Loucy (cell line): ENCODE measurements at regions not wholly inside any gene's neighbourhood (a gene's known extent, or its start where the extent isn't known, plus 50 kb on each side); places are given as distances from the start of the nearest gene placed in this dataset.

ENCODE experiments used
- H2AFZ ChIP-seq: fragments of 200-600 bp; sonication (generic); 2 replicates; pipeline ENCODE4 v1.6.0; 2016; ENCODE audit warnings: antibody characterized with exemption, mild to moderate bottlenecking, low read length, moderate library complexity
- H3F3A ChIP-seq: fragments of 200-600 bp; 2 replicates; pipeline ENCODE4 v1.6.0; 2016; ENCODE audit warnings: antibody characterized with exemption, low read depth, mild to moderate bottlenecking
- H3K27me3 ChIP-seq: fragments of 200-600 bp; sonication (generic); 2 replicates; pipeline ENCODE4 v1.6.1; 2014; ENCODE audit warnings: low read length, mild to moderate bottlenecking; ENCODE audit not compliant: insufficient read depth, poor library complexity, severe bottlenecking
- H3K36me3 ChIP-seq: fragments of 200-600 bp; sonication (generic); 2 replicates; pipeline ENCODE4 v1.6.1; 2016; ENCODE audit warnings: low read length; ENCODE audit not compliant: insufficient read depth
- H3K4me1 ChIP-seq: fragments of 200-600 bp; sonication (generic); 2 replicates; pipeline ENCODE4 v1.5.1; 2014; ENCODE audit warnings: low read length, mild to moderate bottlenecking; ENCODE audit not compliant: insufficient read depth, poor library complexity, severe bottlenecking
- H3K4me2 ChIP-seq: fragments of 200-600 bp; sonication (generic); 2 replicates; pipeline ENCODE4 v1.6.0; 2014; ENCODE audit warnings: antibody characterized with exemption, low read length, low read depth, mild to moderate bottlenecking; ENCODE audit not compliant: poor library complexity, severe bottlenecking
- H3K4me3 ChIP-seq: fragments of 200-600 bp; sonication (generic); 2 replicates; pipeline ENCODE4 v1.5.1; 2014; ENCODE audit warnings: low read length, mild to moderate bottlenecking, mixed read lengths; ENCODE audit not compliant: poor library complexity, severe bottlenecking
- H3K79me2 ChIP-seq: fragments of 200-600 bp; sonication (generic); 2 replicates; pipeline ENCODE4 v1.6.1; 2014; ENCODE audit warnings: low read length; ENCODE audit not compliant: insufficient read depth
- H3K9ac ChIP-seq: fragments of 200-600 bp; sonication (generic); 2 replicates; pipeline ENCODE4 v1.6.0; 2014; ENCODE audit warnings: mild to moderate bottlenecking, low read depth, low read length, moderate library complexity; ENCODE audit not compliant: poor library complexity, severe bottlenecking
- H3K9me2 ChIP-seq: fragments of 200-600 bp; sonication (generic); replicated peaks from 2 replicates; pipeline ENCODE4 v1.6.1; 2016; ENCODE audit warnings: low read depth, low read length, mixed read lengths
- H3K9me3 ChIP-seq: fragments of 200-600 bp; sonication (generic); 2 replicates; pipeline ENCODE4 v1.6.1; 2014; ENCODE audit warnings: mild to moderate bottlenecking, antibody characterized with exemption, low read length, low read depth; ENCODE audit not compliant: insufficient read depth
- H4K20me1 ChIP-seq: fragments of 200-600 bp; sonication (generic); 2 replicates; pipeline ENCODE4 v1.6.0; 2014; ENCODE audit warnings: antibody characterized with exemption, low read length, mild to moderate bottlenecking; ENCODE audit not compliant: insufficient read depth, poor library complexity, severe bottlenecking
- EZH2phosphoT487 ChIP-seq: fragments of 200-600 bp; IDR thresholded peaks from 2 replicates; pipeline ENCODE4 v1.6.1; 2018; ENCODE audit warnings: antibody characterized with exemption, mild to moderate bottlenecking, moderate library complexity, borderline replicate concordance
- TF ChIP-seq, protein P1 (sequence below): fragments of 200-600 bp; sonication (generic); conservative IDR thresholded peaks from 2 replicates; pipeline ENCODE4 v1.5.1; 2014; ENCODE audit warnings: mild to moderate bottlenecking, antibody characterized with exemption, low read length

DNA sequence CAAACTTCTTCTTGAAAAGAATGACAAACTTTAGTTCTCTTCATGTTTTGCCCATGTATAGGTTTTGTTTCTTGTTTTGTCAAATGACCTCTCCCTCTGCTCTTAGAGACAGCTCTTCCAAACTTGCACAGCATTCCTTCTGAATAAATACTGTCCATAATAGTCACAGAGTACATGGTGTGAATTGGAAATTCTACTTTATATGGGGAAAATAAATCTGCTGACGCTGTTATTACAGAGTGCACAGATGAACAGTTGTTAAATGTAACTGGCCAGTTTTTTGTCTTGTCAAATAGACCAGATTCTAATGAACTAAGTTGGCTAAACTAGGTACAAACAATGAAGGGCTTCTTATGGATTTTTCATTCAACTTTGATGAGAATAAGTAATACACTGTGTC, 115.8 kb upstream of the DTNA start:
- H3K9me2 ChIP-seq = no peaks in the 10 kb centered on the region
- H3K4me2 ChIP-seq = no peak overlapping the region
- H2AFZ ChIP-seq = no peak overlapping the region

GRCh38 chr18:34595690-34596089, 114.4 kb upstream of the DTNA start:
- H3K9me3 ChIP-seq = no peaks in the 10 kb centered on the region
- no peak overlapping the region for H3K9ac ChIP-seq
- no peak overlapping the region for H3K4me2 ChIP-seq
- H4K20me1 ChIP-seq = no peaks in the 10 kb centered on the region
- H3K27me3 ChIP-seq = no peaks in the 10 kb centered on the region
- H3F3A ChIP-seq = no peaks in the 10 kb centered on the region
- H3K36me3 ChIP-seq = no peaks in the 10 kb centered on the region
- H3K9me2 ChIP-seq = no peaks in the 10 kb centered on the region
- TF ChIP-seq EZH2phosphoT487 = no peak
- TF ChIP-seq, protein P1, sequence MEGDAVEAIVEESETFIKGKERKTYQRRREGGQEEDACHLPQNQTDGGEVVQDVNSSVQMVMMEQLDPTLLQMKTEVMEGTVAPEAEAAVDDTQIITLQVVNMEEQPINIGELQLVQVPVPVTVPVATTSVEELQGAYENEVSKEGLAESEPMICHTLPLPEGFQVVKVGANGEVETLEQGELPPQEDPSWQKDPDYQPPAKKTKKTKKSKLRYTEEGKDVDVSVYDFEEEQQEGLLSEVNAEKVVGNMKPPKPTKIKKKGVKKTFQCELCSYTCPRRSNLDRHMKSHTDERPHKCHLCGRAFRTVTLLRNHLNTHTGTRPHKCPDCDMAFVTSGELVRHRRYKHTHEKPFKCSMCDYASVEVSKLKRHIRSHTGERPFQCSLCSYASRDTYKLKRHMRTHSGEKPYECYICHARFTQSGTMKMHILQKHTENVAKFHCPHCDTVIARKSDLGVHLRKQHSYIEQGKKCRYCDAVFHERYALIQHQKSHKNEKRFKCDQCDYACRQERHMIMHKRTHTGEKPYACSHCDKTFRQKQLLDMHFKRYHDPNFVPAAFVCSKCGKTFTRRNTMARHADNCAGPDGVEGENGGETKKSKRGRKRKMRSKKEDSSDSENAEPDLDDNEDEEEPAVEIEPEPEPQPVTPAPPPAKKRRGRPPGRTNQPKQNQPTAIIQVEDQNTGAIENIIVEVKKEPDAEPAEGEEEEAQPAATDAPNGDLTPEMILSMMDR = 0 out of 2 replicates have a peak, but pooled peaks have one; percentile 8
- no peaks in the 10 kb centered on the region for H3K79me2 ChIP-seq
- no peak overlapping the region for H3K4me3 ChIP-seq
- H3K4me1 ChIP-seq = no peaks in the 10 kb centered on the region
- no peak overlapping the region for H2AFZ ChIP-seq

More for the DNA sequence above, 115.8 kb upstream of the DTNA start:
- no peaks in the 10 kb centered on the region for H3F3A ChIP-seq
- H4K20me1 ChIP-seq = no peaks in the 10 kb centered on the region
- H3K27me3 ChIP-seq = no peaks in the 10 kb centered on the region
- H3K9me3 ChIP-seq = no peaks in the 10 kb centered on the region
- no peaks in the 10 kb centered on the region for H3K79me2 ChIP-seq
- no peaks in the 10 kb centered on the region for H3K4me1 ChIP-seq
- no peaks in the 10 kb centered on the region for H3K36me3 ChIP-seq
- no peak overlapping the region for H3K4me3 ChIP-seq
- no peak for TF ChIP-seq EZH2phosphoT487
- TF ChIP-seq, protein P1 = no peak
- H3K9ac ChIP-seq = no peak overlapping the region

GRCh38 chr18:34598120-34598635, 111.9 kb upstream of the DTNA start:
- Histone ChIP-seq H3K9me3 (no peaks in the 10 kb centered on the region), H3K79me2 (no peaks in the 10 kb centered on the region), H3K9ac (no peak overlapping the region), H3K4me1 (no peaks in the 10 kb centered on the region), H3K27me3 (no peaks in the 10 kb centered on the region), H3F3A (no peaks in the 10 kb centered on the region), H3K9me2 (no peaks in the 10 kb centered on the region), H2AFZ (no peak overlapping the region), H3K4me2 (no peak overlapping the region), H4K20me1 (no peaks in the 10 kb centered on the region), H3K36me3 (no peaks in the 10 kb centered on the region), H3K4me3 (no peak overlapping the region)
- TF ChIP-seq, protein P1 = no peak
- no peak for TF ChIP-seq EZH2phosphoT487
